ENCODE measurements at regions not wholly inside any gene's neighbourhood (a gene's known extent, or its start where the extent isn't known, plus 50 kb on each side); places are given as distances from the start of the nearest gene placed in this dataset.
A peak's percentile ranks its signal among the peaks of the same experiment; 100 is the strongest.
"Not testable (repeated sequence)": the region's sequence is repeated elsewhere in the genome, so short reads cannot be mapped to it uniquely, and the experiment has no call there.

DNA sequence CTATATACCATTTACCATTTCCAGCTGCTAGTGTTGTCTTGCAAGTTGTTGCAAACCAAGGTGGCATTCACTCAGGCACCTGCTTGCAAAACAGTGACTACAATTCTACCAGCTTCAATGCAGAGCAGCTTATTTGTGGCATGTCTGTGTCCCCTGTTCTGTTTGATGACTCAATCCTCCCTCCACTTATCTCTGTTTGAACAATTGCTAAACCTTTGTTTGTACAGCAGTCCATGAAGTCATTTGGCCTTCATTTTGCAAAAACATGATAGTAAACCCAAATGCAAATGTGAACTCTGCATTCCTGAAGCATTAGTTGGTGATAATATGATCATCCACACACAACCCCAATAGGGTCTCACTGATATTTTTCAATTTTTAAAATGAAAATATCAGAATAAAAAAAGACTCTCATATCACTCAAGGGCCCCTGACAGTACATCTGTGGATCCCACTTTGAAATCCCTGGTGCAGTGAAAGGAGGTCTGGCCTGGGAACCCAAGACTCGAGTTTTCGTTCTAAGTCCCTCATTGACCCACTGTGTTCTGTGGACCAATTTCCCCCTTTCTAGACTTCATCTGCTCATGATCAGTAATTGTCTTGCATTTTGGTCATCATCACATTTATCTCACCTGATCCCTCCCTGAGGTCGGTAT, 425.4 kb downstream of the RPS24 start:
- DNase-seq (ENCODE audit: low read depth): peak; percentile 72

DNA sequence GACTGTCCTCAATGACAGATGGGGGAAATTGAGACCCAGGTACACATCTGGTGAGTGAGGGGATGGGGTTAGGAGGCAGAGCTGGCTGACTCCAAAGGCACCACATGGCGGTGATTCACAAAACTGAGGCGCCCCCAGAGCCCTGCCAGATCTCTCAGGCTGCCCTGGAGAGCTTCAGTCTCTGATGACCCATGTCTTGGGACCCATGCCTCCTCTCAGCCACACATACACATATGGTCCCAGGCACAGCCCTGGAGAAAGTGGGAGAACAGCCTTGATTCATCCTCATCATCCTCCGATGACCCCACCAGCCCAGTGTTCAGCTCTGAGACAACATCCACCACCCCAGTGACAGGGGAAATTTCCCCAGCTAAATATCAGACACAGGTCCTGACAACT, 426.0 kb downstream of the RPS24 start:
- no peak for DNase-seq (ENCODE audit: low read depth)

DNA sequence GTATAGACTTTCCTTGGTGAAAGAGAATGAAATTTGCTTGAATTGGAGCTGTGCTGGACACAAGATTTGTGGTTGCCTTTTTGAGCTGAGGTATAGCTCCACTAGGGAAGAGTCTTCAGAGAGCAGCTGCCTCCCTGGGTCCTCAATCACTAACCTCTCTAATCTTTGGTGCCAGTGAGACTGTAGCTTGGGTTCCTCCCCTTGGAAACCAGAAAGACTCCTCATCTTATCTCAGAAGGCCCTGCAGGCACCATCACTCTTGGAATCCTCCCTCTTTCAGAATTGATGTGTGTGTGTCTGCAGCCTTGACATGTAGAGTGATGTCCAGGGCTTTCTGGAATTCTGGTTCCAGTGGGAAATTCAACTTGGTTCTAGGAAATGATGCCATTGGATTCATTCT, 426.5 kb downstream of the RPS24 start:
- no peak for DNase-seq (ENCODE audit: low read depth)

DNA sequence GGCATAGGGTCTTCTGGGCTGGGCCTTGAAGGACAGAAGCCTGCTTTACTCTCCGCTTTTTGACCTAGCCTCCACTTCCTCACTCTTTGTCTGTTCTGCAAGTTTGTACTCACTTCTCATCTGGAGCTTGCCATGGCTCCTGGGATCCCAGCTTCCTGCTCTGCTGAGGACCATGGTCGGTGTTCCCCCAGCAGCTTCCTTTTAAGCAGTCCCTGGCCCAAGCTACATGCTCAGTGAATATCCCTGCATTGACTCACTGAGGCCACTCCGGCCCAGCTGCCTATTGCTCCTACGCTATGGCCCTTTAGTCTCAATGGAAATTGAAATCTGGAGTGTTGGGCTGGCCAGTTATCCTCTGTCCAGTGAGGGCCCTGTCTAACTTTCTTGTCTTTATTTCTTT, 427.7 kb downstream of the RPS24 start:
- no peak for DNase-seq (ENCODE audit: low read depth)

DNA sequence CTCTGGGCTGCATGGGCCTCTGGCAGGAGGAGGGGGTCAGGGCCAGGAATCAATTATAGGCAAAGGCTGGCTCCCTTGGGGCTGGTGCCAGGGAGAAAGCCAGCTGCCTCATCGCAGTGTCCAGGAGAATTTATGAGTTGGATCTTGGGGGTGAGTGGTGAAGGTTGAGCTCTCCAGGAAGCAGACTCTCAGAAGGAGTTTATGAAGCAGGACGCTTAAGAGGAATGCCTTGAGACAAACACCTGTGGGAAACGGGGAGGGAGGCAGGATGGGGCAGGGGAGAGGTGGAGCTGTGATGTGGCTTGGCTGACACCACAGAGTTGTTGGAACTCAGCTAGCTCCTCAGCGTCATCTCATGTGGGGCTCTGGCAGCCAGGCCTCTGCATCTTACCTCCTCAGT, 428.5 kb downstream of the RPS24 start:
- DNase-seq (ENCODE audit: low read depth): no peak

DNA sequence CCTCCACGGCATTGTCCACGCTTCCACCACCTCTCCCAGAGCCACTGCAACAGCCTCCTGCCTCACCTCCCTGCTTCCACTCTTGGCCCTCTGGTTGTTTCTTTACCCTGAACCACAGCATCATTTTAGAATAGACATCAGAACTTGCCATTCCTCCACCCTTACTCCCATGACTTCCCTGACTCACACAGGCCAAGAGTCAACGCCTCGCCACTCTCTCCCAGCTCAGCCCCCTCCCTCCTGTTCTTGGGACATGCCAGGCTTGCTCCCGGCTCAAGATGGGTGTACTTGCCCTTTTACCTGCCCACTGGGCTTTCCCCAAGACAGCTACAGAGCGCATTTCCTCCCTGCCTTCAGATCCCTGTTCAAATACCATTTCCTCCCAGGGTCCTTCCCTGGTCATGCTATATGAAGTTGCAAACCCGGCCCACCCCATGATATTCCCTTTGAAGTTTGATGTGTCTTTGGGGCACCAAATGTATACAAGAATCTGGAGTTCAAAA, 429.1 kb downstream of the RPS24 start:
- no peak for DNase-seq (ENCODE audit: low read depth)

DNA sequence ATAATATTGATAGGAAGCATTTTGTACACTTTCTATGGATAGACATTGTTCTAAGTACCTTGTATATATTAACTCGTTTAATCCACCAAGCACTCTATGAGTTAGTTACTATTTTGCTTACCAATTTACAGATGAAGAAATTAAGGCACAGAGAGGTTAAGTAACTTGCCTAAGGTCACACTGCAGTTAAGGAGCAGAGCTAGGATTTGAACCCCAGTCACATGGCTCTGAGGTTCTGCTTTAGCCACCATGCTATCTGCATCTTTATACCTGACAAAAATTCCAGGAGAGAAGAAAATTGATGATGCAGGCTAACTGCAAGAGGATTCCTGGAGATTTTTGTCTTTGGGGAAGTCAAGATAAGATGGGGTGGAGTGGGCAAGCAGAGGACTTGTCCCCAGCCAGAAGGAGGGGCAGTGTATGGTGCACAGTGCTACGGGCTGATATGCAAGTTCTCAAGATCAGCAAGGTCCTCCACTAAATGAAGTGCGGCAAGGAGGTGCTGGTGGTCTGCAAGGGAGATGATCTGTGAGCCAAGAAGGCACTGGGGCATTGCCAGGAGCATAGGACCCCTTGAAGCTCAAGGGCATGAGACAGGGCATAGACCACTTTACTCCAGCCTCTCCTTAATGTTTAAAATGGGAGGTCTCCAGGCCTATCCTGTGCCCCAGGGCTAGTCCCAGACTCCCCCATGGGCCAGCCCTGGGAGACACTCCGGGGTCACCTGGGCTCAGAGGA, 430.6 kb downstream of the RPS24 start:
- DNase-seq (ENCODE audit: low read depth): no peak

DNA sequence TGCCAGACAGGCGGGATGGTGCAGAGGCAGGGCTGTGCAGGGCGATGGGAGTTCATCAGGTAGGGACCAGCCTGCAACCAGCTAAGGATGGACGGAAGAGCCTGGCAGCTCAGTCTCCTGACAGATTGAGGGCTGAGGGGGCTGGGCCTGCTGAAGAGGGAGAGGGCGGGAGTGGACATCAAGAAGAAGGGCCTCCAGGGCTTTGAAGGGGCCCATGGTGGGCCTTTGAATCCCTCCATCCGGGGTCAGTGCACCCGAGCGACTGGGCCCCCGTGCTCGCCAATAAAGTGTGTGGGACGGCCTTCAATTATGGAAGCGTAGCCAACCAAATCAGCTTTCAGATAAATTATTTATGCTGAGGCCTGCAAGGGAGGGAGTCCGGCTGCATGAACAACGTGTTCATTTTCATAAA, 431.2 kb downstream of the RPS24 start:
- DNase-seq (ENCODE audit: low read depth): no peak

DNA sequence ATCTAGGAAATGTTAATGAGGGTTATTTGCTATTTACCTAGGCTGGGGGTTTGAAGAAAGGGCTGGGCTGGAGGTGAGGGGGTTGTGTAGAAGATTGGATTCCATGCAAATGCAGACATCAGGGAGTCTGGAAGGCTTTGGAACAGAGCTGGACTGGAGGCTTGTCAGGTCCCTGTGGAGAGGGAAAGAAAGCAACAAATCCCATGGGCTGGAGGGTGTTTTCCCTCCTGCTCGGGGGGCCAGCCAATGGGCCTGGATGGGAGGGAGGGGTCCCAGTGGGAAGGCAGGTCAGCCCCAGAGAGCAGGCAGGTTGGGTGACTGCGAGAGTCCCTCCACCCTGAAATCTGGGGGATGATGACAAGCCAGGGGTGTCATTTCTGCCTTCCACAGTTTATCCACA, 431.8 kb downstream of the RPS24 start:
- DNase-seq (ENCODE audit: low read depth): no peak

DNA sequence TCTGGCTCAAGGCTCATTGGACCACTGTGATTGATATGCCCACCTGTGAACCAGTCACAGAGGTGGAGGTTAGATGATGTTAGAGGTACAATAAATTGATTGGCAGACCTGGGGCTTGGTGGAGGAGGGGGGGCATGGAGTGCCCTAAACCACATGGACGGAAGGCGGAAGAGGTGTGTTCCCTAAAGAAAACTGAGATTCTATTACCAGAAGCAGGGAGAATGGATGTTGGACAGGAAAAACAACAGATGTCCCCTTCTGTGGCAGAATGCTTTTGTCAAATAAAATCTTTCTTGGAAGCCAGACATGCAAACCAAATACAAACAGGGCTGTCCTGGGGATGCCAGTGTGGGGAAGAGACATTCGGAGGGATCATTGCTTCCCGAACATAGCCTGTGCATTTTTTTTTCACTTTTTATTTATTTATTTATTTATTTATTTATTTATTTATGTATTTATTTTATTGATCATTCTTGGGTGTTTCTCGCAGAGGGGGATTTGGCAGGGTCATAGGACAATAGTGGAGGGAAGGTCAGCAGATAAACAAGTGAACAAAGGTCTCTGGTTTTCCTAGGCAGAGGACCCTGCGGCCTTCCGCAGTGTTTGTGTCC, 433.9 kb downstream of the RPS24 start:
- no peak for DNase-seq (ENCODE audit: low read depth)

DNA sequence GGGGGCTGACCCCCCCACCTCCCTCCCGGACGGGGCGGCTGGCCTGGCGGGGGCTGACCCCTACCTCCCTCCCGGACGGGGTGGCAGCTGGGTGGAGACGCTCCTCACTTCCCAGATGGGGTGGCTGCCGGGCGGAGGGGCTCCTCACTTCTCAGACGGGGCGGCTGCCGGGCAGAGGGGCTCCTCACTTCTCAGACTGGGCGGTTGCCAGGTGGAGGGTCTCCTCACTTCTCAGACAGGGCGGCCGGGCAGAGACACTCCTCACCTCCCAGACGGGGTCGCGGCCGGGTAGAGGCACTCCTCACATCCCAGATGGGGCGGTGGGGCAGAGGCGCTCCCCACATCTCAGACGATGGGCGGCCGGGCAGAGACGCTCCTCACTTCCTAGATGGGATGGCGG, 435.1 kb downstream of the RPS24 start:
- not testable (repeated sequence) for DNase-seq (ENCODE audit: low read depth)

DNA sequence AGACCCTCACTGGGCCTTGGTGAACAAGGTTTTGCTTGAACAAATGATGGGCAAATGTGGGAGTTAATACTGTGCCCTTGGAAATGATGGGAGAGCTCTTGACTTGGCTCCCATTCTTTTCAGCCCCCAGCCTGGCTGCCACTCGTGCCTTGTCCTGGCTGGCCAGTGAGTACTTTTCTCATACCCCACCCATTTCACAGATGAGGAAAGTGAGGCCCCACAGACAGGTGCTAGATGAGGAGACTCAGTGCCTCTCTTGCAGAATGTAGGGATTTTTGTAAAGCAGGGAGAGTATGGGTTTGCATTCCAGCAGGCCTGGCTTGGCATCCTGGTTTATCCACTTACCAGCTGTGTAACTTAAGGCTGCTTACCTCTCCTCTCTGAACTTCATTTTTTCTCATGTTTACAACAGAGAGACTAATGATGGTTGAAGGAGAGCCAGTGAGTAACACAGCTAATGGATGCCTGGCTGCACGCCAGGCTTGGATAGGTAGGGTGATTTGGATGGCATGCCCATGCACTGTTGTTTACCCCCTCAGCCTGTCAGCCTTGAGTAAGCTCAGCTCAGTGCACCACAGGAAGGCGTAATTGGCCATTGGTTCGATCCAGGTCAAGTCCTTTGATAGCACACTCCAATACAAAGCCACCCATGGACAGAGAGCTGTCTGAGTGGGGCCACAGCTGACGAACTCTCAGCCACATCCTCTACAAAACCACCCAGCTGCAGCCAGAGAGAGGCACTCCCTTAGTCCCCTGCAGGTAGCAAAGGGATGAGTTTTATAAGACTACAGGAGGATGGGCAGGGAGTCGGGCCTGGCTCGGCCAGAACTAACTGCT, 436.8 kb downstream of the RPS24 start:
- no peak for DNase-seq (ENCODE audit: low read depth)

DNA sequence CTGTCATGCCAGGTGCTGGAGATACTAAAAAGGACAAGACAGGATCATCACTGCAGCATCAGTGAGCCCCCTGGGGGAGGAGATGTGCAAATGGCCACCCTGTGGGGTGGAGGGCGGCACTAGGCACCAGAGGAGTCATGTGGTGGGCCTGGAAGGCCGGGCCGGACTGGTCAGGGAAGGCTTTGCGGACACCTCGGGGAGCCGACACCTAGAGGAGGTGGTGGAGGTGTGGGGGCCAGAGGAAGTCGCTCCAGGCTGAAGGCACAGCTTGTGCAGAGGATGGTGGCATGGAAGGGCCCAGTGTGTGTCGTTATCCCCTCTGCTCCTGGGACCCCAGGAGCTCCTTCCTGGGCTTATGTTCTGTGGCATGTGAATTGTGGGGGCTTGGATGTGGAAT, 437.7 kb downstream of the RPS24 start:
- no peak for DNase-seq (ENCODE audit: low read depth)

DNA sequence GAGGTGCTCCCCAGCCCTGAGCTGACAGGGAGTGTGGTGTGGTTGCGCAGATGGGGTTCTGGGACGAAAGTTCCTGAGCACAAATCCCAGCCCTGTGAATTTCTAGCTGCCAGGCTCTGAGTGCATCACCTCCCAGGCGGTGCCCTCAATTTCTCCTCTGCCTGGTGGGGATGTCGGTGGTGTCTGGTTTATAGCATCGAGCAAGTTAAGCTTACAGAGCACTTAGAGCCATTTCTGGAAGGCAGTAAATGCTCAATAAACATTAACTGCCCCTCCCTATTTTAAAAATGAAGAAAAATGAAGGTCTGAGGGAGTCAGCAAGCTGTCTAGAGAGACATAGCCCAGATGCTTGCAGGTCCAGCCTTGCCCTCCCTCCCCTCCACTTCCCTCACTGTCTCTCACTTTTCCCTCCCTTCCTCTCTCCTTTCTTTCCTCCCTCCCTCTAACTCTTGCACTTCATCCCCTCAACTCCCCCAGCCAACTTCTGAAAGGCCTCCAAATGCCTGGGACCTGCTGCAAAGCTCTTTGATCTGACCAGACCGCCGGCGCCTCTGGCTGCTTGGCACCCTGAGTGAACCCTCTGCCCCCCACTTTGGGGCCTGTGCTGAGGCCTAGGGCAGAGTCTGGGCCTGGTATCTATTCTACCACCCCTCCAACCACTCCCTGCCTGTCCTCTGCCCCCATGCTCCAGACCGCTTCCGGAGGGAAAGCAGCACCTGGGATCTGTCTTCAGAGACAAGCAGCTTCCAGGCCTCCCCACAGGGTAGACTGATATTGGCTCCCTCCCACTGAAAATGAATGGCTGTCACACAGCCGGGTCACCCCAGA, 438.3 kb downstream of the RPS24 start:
- DNase-seq (ENCODE audit: low read depth): no peak

DNA sequence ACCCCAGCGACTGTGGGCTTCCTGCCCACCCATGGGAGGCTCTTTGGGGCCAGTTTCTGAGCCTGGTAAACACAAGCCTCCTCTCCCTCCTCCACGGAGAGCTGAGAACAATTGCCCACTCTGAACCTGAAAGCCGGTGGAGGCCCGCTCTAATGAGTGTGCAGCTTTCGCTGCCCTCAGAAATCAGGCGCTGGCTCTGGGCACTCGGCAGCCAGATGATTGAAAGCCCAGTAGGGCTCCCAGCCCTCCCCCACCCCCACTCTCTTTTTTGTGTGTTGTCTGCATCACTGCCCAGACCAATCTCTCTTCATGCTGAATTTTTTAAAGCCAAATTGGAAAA, 438.9 kb downstream of the RPS24 start:
- DNase-seq (ENCODE audit: low read depth): no peak

DNA sequence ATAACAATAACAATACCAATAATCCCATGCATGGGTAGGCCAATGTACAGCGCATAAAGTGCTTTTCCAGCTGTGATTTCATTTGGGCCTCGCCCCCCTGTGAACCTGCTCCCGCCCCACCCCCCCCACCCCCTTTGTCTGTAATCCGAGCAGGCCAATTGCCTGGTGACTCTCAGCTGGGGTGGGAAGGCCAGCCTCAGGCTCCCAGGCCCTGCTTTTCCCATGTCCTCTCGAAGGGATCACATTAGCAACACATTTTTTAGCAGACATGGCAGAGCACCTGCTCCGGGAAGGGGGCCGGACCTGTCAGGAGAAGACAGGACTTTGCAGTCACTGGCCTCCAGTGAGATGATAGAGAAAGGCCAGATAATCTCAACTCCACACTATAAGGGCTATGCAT, 439.3 kb downstream of the RPS24 start:
- DNase-seq (ENCODE audit: low read depth): no peak

DNA sequence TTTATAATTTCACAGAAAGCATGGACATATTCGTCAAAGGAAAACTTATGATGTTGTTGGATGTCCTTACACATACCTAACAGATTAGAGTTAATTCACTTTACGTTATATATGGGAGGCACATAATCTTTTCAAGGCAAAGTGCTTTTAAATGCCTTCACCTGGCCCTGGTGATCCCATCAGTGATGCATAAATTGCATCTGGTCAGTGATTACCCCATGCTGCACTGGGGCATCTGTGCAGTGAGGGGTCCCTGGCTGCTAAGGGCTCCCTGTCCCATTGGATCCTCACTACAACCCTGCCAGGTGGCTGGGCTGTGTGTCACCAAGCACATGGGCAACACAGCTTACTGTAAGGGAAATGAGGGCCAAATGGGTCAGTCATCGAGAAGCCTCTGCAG, 441.1 kb downstream of the RPS24 start:
- no peak for DNase-seq (ENCODE audit: low read depth)

DNA sequence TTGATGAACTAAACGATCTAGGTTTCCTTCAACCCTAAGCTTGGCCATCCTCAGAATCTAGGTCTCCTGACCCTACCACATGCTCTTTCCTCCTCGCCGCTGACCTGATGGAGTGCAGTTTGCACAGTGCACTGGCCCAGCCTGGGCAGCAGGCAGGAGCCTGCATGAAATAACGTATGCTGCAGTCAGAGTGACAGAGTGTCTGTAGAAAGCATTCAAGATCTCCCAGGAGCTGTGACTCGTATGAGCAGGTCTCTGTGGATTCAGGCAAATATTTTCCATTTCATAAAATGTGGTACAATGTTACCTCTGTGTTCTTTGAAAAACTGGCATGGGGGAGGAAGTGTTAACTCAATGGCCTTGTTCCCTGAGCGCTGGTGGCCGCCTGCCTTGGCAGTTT, 441.8 kb downstream of the RPS24 start:
- no peak for DNase-seq (ENCODE audit: low read depth)

DNA sequence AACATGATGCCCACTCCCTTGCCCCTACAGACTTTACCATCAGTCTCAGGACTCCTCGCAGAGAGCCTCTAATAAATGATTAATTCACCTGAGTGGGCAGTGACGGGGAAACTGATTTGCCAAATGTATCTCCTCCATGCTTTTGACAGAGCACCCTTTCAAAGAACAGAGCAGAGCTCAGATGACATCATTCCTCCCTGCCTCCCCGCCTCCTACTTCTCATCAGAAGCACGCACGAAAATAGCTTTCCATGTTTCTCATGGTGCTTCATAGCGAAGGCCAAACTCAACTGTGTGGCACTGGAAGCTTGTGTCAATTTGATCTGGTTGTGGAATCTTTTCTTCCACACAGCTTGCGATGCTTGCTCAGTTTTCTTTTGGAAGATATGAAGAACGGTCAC, 442.5 kb downstream of the RPS24 start:
- no peak for DNase-seq (ENCODE audit: low read depth)

DNA sequence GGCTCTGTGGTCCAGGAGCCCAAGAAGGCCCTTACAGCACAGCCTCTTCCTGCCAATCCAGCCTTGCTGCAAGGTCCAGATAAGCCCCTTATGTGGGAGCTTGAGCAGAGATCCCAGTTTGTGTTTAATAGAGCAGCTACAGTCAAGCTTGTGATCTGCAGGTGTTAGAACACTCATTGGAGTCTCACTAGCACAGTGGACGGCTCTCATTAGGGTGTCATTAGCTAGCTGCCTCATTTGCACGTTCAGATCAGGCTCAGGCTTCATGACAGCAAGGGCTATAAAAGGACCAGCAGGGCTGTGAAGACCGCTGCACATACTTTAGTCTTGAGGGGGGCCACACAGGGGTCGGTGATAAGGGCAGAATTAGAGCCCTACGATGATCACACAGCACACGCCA, 443.2 kb downstream of the RPS24 start:
- no peak for DNase-seq (ENCODE audit: low read depth)

DNA sequence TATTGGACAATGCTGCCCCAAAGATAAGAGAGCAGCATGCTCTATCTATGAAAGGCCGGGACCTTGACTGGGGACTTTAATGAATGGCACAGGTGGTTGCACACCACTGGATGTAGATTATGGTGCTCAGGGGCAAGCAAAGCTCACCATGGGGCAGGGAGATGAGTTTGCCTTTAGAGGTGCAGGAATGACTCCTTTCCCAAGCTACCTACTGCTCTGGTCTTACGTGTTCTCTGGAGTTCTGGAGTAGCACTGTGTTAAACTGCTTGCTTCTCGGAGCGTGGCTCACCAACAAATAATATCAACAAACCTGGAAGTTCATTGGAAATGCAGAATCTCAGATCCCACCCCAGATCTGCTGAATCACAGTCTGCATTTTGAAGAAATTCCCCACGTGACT, 445.3 kb downstream of the RPS24 start:
- no peak for DNase-seq (ENCODE audit: low read depth)

DNA sequence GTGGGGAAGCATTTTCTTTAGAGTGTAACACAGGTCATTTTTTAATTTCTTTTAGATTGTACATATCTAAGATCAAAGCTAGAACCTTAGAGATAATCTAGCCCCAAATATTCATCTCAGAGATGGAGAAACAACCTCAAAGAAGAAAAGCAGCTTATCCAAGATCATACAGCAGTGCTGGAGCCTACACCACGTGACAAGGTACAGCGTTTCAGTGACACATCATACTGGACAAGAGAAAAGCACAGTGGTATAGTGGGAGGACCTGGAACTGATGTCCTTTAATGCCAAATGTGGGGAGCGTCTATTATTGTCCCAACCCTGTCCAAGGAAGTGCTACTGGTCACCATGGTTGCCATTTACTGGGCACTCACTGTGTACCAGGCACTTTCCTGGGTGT, 445.8 kb downstream of the RPS24 start:
- DNase-seq (ENCODE audit: low read depth): no peak

Measured in non-pigmented ciliary epithelial cell (primary cell).